Mesendoderm (in vitro differentiated cells): ENCODE measurements at regions not wholly inside any gene's neighbourhood (a gene's known extent, or its start where the extent isn't known, plus 50 kb on each side); places are given as distances from the start of the nearest gene placed in this dataset.

Source experiments
- DNase-seq: peaks from one replicate; pipeline ENCODE4 v3.0.0; 2013
- H2AK5ac ChIP-seq: 2 replicates; pipeline ENCODE4 v1.6.1; 2013; ENCODE audit warnings: low read length, inconsistent platforms
- H2BK120ac ChIP-seq: 2 replicates; pipeline ENCODE4 v1.6.1; 2013; ENCODE audit warnings: low read depth, mild to moderate bottlenecking, low read length, moderate library complexity, mixed read lengths
- H2BK15ac ChIP-seq: replicated peaks from 2 replicates; pipeline ENCODE4 v1.6.1; 2013; ENCODE audit warnings: low read depth, mild to moderate bottlenecking, moderate library complexity
- H2BK5ac ChIP-seq: 2 replicates; pipeline ENCODE4 v1.6.1; 2013; ENCODE audit warnings: low read length, inconsistent platforms
- H3K18ac ChIP-seq: 2 replicates; pipeline ENCODE4 v1.6.1; 2013; ENCODE audit warnings: mild to moderate bottlenecking, low read length, mixed read lengths
- H3K23ac ChIP-seq: one replicate; pipeline ENCODE4 v1.6.1; 2013; ENCODE audit warnings: low read length
- H3K27ac ChIP-seq: 2 replicates; pipeline ENCODE4 v1.5.1; 2013; ENCODE audit warnings: low read depth, mild to moderate bottlenecking, inconsistent platforms, low read length, moderate library complexity
- H3K27me3 ChIP-seq: 2 replicates; pipeline ENCODE4 v1.6.1; 2013; ENCODE audit warnings: low read length, control low read depth, mild to moderate bottlenecking, inconsistent platforms; ENCODE audit not compliant: insufficient read depth, poor library complexity
- H3K36me3 ChIP-seq: 2 replicates; pipeline ENCODE4 v1.6.1; 2013; ENCODE audit warnings: low read length, inconsistent platforms; ENCODE audit not compliant: control insufficient read depth, insufficient read depth
- H3K4ac ChIP-seq: one replicate; pipeline ENCODE4 v1.6.1; 2013; ENCODE audit warnings: low read depth, mild to moderate bottlenecking, low read length, moderate library complexity
- H3K4me1 ChIP-seq: 2 replicates; pipeline ENCODE4 v1.6.1; 2013; ENCODE audit warnings: low read depth, low read length, inconsistent platforms; ENCODE audit not compliant: control insufficient read depth
- H3K4me2 ChIP-seq: 2 replicates; pipeline ENCODE4 v1.6.1; 2013; ENCODE audit warnings: low read length
- H3K4me3 ChIP-seq: 2 replicates; pipeline ENCODE4 v1.5.1; 2013; ENCODE audit warnings: mild to moderate bottlenecking, low read length
- H3K56ac ChIP-seq: one replicate; pipeline ENCODE4 v1.6.1; 2013; ENCODE audit warnings: low read length
- H3K79me1 ChIP-seq: 2 replicates; pipeline ENCODE4 v1.6.1; 2013; ENCODE audit warnings: low read length, inconsistent platforms
- H3K79me2 ChIP-seq: 2 replicates; pipeline ENCODE4 v1.6.1; 2013; ENCODE audit warnings: mild to moderate bottlenecking, low read length; ENCODE audit not compliant: control insufficient read depth, insufficient read depth
- H3K9ac ChIP-seq: 2 replicates; pipeline ENCODE4 v1.6.1; 2013; ENCODE audit warnings: low read length, inconsistent platforms
- H4K5ac ChIP-seq: one replicate; pipeline ENCODE4 v1.6.1; 2013; ENCODE audit warnings: low read length
- H4K8ac ChIP-seq: one replicate; pipeline ENCODE4 v1.6.1; 2013; ENCODE audit warnings: low read depth, mild to moderate bottlenecking, control low read depth, low read length, moderate library complexity
- WGBS: extraction: QIAGEN DNeasy Blood & Tissue Kit; methylation state at CpG from one replicate; pipeline ENCODE4 v1.1.7; 2013; ENCODE audit warnings: low lambda C conversion rate, missing lambda C conversion rate; ENCODE audit not compliant: insufficient coverage; ENCODE audit errors: extremely low coverage; 5-methylcytosine and 5-hydroxymethylcytosine counted together

DNA sequence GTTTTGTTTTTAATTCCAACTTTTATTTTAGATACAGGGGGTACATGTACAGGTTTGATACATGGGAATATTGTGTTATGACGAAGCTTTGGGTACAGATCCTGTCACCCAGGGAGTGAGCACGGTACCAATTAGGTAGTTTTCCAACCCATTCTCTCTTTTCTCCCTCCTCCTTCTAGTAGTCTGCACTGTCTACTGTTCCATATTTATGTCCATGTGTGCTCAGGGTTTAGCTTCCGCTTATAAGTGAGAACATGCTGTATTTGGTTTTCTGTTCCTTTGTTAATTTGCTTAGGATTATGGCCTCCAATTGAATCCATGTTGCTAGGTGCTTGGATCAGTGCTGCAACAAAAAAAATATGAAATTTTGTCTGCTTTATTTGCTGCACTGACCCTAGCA is 659.3 kb upstream of the TMEFF2 start:
- Histone ChIP-seq H2BK5ac (no peak overlapping the region), H3K9ac (no peak overlapping the region), H4K8ac (no peak overlapping the region), H2BK120ac (no peak overlapping the region), H3K4me1 (no peaks in the 10 kb centered on the region), H3K4me3 (no peak overlapping the region), H3K23ac (no peak overlapping the region), H3K36me3 (no peaks in the 10 kb centered on the region), H3K79me1 (no peaks in the 10 kb centered on the region), H2AK5ac (no peak overlapping the region), H3K4ac (no peak overlapping the region), H4K5ac (no peak overlapping the region), H3K27ac (no peak overlapping the region), H2BK15ac (no peak overlapping the region), H3K27me3 (no peaks in the 10 kb centered on the region), H3K18ac (no peak overlapping the region), H3K79me2 (no peaks in the 10 kb centered on the region), H3K4me2 (no peak overlapping the region), H3K56ac (no peak overlapping the region)
- WGBS: no CpG with 5 or more reads among the region's 3 CpGs
- DNase-seq: no peak

DNA sequence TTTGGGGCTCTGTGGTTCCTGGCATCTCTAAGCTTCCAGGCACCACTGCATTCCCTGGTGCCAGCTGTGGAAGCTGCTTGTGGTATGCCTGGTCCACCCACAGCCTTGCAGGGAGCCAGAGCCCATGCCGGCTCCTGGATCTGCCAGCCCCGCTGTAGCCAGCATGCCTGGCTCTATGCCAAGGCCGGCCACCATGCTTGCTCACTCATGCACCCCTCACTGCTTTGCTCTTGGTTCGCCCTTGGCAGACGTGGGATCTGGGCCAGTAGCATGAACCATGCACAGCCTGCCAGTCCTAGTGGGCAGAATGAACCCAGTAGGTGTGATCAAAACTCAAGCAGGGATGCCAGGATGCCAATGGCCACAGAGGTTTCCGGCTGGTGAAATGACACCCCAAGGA is 634.2 kb upstream of the TMEFF2 start:
- DNase-seq: no peak
- Histone ChIP-seq H3K4me1 (no peaks in the 10 kb centered on the region), H3K4me3 (no peak overlapping the region), H2BK15ac (no peak overlapping the region), H4K8ac (no peak overlapping the region), H2BK5ac (no peak overlapping the region), H2BK120ac (no peak overlapping the region), H3K23ac (no peak overlapping the region), H2AK5ac (no peak overlapping the region), H3K79me1 (no peaks in the 10 kb centered on the region), H3K27ac (no peak overlapping the region), H3K56ac (no peak overlapping the region), H3K79me2 (no peaks in the 10 kb centered on the region), H3K27me3 (no peaks in the 10 kb centered on the region), H3K9ac (no peak overlapping the region), H3K4ac (no peak overlapping the region), H3K4me2 (no peak overlapping the region), H3K18ac (no peak overlapping the region), H4K5ac (no peak overlapping the region), H3K36me3 (no peaks in the 10 kb centered on the region)
- no CpG with 5 or more reads among the region's 6 CpGs for WGBS

DNA sequence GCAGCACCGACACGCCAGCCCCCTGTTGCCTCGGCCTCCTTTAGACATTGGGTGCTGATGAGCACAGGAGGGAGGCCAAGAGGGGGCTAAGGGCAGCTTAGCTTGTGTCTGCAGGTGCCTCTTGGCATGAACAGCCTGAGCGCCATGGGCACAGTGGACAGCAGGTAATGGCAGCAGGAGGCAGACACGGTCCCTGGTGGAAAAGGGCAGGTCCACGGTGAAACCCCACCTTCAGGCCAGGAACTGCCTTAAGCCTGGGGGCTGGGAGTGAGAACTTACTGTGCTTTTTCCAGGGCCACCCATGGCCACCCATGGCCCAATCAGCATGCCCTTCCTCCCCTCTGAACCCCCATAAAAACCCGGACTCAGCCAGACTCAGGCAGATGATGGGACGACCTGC is 633.4 kb upstream of the TMEFF2 start:
- Histone ChIP-seq H3K56ac (no peak overlapping the region), H3K23ac (no peak overlapping the region), H3K4me3 (no peak overlapping the region), H3K9ac (no peak overlapping the region), H2BK15ac (no peak overlapping the region), H3K79me2 (no peaks in the 10 kb centered on the region), H3K18ac (no peak overlapping the region), H4K5ac (no peak overlapping the region), H4K8ac (no peak overlapping the region), H3K4ac (no peak overlapping the region), H3K27me3 (no peaks in the 10 kb centered on the region), H3K79me1 (no peaks in the 10 kb centered on the region), H3K4me2 (no peak overlapping the region), H3K27ac (no peak overlapping the region), H3K36me3 (no peaks in the 10 kb centered on the region), H2BK120ac (no peak overlapping the region), H3K4me1 (no peaks in the 10 kb centered on the region), H2BK5ac (no peak overlapping the region), H2AK5ac (no peak overlapping the region)
- WGBS: no CpG with 5 or more reads among the region's 8 CpGs
- DNase-seq: no peak

DNA sequence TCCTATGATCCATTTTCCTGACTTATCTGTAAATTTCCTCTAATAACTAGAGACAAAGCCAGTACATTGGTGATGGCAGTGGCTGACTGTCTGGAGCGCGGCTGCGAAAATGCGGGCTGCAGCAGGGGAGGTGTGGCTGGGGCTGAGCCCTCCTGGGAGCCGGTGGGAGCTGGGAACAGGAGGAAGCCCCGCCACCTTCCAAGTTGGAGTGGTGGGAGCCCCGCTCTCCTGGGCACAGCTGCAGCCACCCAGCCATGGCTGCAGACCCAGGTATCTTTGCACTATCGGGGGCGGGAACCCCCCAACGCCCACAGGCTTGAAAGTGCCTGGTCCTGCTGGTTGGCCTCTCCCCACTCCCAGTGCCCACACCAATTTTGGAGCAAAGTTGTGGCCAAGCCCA is 633.0 kb upstream of the TMEFF2 start:
- Histone ChIP-seq H3K36me3 (no peaks in the 10 kb centered on the region), H3K79me2 (no peaks in the 10 kb centered on the region), H3K4me3 (no peak overlapping the region), H2BK5ac (no peak overlapping the region), H3K4me2 (no peak overlapping the region), H3K4me1 (no peaks in the 10 kb centered on the region), H2BK15ac (no peak overlapping the region), H3K27me3 (no peaks in the 10 kb centered on the region), H3K27ac (no peak overlapping the region), H3K4ac (no peak overlapping the region), H2BK120ac (no peak overlapping the region), H4K5ac (no peak overlapping the region), H4K8ac (no peak overlapping the region), H3K9ac (no peak overlapping the region), H3K18ac (no peak overlapping the region), H2AK5ac (no peak overlapping the region), H3K23ac (no peak overlapping the region), H3K56ac (no peak overlapping the region), H3K79me1 (no peaks in the 10 kb centered on the region)
- no peak for DNase-seq
- WGBS: no CpG with 5 or more reads among the region's 10 CpGs

GRCh38 chr2:192814376-192814775 is 619.6 kb upstream of the TMEFF2 start:
- no peak overlapping the region for H4K5ac ChIP-seq
- no peaks in the 10 kb centered on the region for H3K4me1 ChIP-seq
- H2BK5ac ChIP-seq: no peak overlapping the region
- no peak overlapping the region for H3K56ac ChIP-seq
- H2AK5ac ChIP-seq: no peak overlapping the region
- H3K36me3 ChIP-seq: no peaks in the 10 kb centered on the region
- no CpG with 5 or more reads among the region's 1 CpG for WGBS
- H2BK15ac ChIP-seq: no peak overlapping the region
- no peak for DNase-seq
- no peak overlapping the region for H3K4me2 ChIP-seq
- H3K23ac ChIP-seq: no peak overlapping the region
- no peaks in the 10 kb centered on the region for H3K27me3 ChIP-seq
- no peak overlapping the region for H3K18ac ChIP-seq
- no peak overlapping the region for H3K27ac ChIP-seq
- H3K79me1 ChIP-seq: no peaks in the 10 kb centered on the region
- no peak overlapping the region for H3K9ac ChIP-seq
- H4K8ac ChIP-seq: no peak overlapping the region
- no peaks in the 10 kb centered on the region for H3K79me2 ChIP-seq
- no peak overlapping the region for H2BK120ac ChIP-seq
- no peak overlapping the region for H3K4me3 ChIP-seq
- no peak overlapping the region for H3K4ac ChIP-seq

- DNase-seq: no peak
Observed at GRCh38 chr2:192813341-192813740, 618.6 kb upstream of the TMEFF2 start.

More at GRCh38 chr2:192813341-192813740, 618.6 kb upstream of the TMEFF2 start:
- no peak overlapping the region for H3K27ac ChIP-seq
- H3K4me3 ChIP-seq: no peak overlapping the region
- H4K8ac ChIP-seq: no peak overlapping the region
- H3K4me2 ChIP-seq: no peak overlapping the region
- H2BK5ac ChIP-seq: no peak overlapping the region
- no peaks in the 10 kb centered on the region for H3K79me1 ChIP-seq
- no peak overlapping the region for H3K9ac ChIP-seq
- no peaks in the 10 kb centered on the region for H3K36me3 ChIP-seq
- no peak overlapping the region for H2BK120ac ChIP-seq
- H3K4ac ChIP-seq: no peak overlapping the region
- no peak overlapping the region for H3K23ac ChIP-seq
- H3K27me3 ChIP-seq: no peaks in the 10 kb centered on the region
- H2BK15ac ChIP-seq: no peak overlapping the region
- H3K79me2 ChIP-seq: no peaks in the 10 kb centered on the region
- no peak overlapping the region for H4K5ac ChIP-seq
- no peak overlapping the region for H3K18ac ChIP-seq
- H3K4me1 ChIP-seq: no peaks in the 10 kb centered on the region
- H2AK5ac ChIP-seq: no peak overlapping the region
- no peak overlapping the region for H3K56ac ChIP-seq
